ENCODE measurements at regions not wholly inside any gene's neighbourhood (a gene's known extent, or its start where the extent isn't known, plus 50 kb on each side); places are given as distances from the start of the nearest gene placed in this dataset.

DNA sequence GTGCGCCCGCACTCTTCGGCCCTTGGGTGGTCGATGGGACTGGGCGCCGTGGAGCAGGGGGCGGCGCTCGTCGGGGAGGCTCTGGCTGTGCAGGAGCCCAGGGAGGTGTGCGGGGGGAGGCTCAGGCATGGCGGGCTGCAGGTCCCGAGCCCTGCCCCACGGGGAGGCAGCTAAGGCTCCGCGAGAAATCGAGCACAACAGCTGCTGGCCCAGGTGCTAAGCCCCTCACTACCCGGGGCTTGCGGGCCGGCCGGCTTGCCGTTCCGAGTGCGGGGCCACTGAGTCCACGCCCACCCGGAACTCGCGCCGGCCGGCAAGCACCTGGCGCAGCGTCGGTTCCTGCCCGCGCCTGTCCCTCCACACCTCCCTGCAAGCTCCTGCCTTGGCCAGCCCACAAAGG is 462.3 kb upstream of the JARID2 start:
- no peaks in the 10 kb centered on the region for H3K27me3 ChIP-seq
- H3K36me3 ChIP-seq: no peaks in the 10 kb centered on the region
- 97% methylated on average over 34 to 35 of the region's 35 CpGs for WGBS, 2 donors
- H3K27ac ChIP-seq: no peak overlapping the region
- DNase-seq (no peak), ATAC-seq (no peak)
- H3K4me1 ChIP-seq: no peaks in the 10 kb centered on the region
- TF ChIP-seq CTCF (IDR thresholded peaks at IDR 0.05): no peak
- intact Hi-C loops (cut with DNase I): no loop called here
- H3K9me3 ChIP-seq: no peaks in the 10 kb centered on the region
- H3K4me3 ChIP-seq: no peak overlapping the region

DNA sequence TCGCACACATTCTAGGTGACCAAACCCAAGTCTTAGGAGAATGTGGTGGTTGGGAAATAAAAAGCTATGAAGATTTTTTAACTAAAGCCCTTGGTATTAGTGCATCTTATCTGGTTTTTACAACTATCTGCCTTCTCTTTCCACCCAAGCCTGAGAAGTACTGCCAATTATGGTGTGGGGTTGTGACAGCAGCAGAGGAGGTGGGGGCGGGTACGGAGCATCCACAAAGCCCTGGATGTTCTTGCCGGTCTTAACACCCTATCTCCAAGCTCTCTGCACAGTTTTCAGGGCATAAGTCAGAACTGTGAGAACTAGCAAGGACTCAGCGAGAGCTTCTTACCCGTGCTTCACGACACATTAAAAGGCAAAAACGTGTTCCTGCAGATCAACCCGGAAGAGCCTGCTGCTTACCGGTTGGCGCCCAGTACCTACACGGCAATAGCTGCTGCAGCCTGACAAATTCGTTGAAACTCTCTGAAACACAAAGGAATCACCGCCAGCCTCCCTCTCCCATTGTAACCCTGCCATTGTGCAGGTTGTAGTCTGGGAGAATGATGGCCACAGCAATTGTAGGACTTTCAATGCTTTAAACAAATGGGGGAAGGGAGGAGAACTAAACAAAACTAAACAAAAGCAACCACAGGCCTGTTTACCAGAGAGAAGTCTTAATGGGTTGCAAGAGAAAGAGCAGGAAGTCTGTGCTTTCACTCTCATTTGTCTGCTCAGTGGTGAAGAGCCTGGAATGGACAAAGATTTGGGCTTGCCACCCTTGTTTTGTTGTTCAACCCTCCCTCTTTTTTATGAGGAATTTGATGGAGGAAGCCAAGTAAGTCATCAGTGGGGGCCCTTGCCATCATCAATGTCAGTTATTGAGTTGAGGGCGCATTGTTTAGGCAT is 461.0 kb upstream of the JARID2 start:
- no peak for DNase-seq
- no peak for TF ChIP-seq CTCF (IDR thresholded peaks at IDR 0.05)
- Histone ChIP-seq H3K36me3 (no peaks in the 10 kb centered on the region), H3K27ac (no peak overlapping the region), H3K27me3 (no peaks in the 10 kb centered on the region), H3K4me1 (no peaks in the 10 kb centered on the region), H3K9me3 (no peaks in the 10 kb centered on the region), H3K4me3 (no peak overlapping the region)
- 69% methylated on average over 15 of the region's 15 CpGs for WGBS, 2 donors
- intact Hi-C loops (cut with DNase I): no loop called here
- no peak for ATAC-seq

DNA sequence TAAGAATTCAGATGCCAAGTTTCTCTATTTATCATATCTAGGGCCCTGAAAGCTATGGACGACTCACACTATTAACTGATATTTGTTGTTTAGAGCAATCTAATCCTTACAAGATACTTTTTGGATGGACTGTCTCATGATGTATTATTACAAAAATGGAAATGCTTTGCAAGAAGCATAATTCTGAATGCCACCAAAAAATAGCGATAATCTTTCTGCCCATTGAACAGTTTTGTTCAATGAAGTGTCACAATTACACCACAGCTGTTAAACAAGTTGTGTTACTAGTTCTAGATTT is 460.4 kb upstream of the JARID2 start:
- no peak for DNase-seq
- no peaks in the 10 kb centered on the region for H3K4me1 ChIP-seq
- H3K9me3 ChIP-seq: no peaks in the 10 kb centered on the region
- no peak overlapping the region for H3K27ac ChIP-seq
- H3K4me3 ChIP-seq: no peak overlapping the region
- ATAC-seq: no peak
- TF ChIP-seq CTCF (IDR thresholded peaks at IDR 0.05): no peak
- H3K36me3 ChIP-seq: no peaks in the 10 kb centered on the region
- no peaks in the 10 kb centered on the region for H3K27me3 ChIP-seq
- WGBS, 2 donors: 85 to 87% methylated on average over 2 of the region's 2 CpGs
- intact Hi-C loops (cut with DNase I): no loop called here

- Histone ChIP-seq H3K4me1 (no peaks in the 10 kb centered on the region), H3K4me3 (no peak overlapping the region), H3K9me3 (no peaks in the 10 kb centered on the region), H3K36me3 (no peaks in the 10 kb centered on the region), H3K27me3 (no peaks in the 10 kb centered on the region), H3K27ac (no peak overlapping the region)
- intact Hi-C loops (cut with DNase I): no loop called here
- WGBS, 2 donors: 98 to 99% methylated on average over 3 of the region's 3 CpGs
- DNase-seq (no peak), ATAC-seq (no peak)
- TF ChIP-seq CTCF (IDR thresholded peaks at IDR 0.05): no peak
These were observed 459.9 kb upstream of the JARID2 start for GRCh38 chr6:14786008-14786407.
